GM21528 (cell line): ENCODE measurements at regions not wholly inside any gene's neighbourhood (a gene's known extent, or its start where the extent isn't known, plus 50 kb on each side); places are given as distances from the start of the nearest gene placed in this dataset.
"Not testable (repeated sequence)": the region's sequence is repeated elsewhere in the genome, so short reads cannot be mapped to it uniquely, and the experiment has no call there.

ENCODE experiments used
- ATAC-seq: cut with Tn5 transposase; IDR thresholded peaks from one replicate; pipeline ENCODE4 v1.9.1; 2021; ENCODE audit warnings: mild to moderate bottlenecking, moderate library complexity; ENCODE audit not compliant: unreplicated experiment, low FRiP score

DNA sequence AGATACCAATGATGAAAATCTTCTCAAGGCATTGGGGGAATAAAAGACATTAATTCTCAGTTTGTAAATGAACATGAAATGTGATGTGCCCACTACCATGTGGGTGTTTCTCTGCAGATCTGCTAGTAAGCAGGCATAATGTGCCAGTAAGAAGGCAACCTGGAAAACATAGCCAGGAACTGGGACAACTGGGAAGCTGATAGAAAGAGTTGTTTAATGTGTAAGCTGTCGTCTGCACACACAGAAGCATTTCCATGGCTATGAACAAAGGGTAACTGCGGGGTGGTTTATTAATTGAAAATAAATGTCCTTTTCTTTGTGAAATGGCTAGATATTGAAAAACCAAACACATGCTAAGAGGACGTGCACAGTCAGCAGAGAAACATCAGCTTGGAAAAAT is 52.0 kb downstream of the ZC3H11B start:
- ATAC-seq = no peak

DNA sequence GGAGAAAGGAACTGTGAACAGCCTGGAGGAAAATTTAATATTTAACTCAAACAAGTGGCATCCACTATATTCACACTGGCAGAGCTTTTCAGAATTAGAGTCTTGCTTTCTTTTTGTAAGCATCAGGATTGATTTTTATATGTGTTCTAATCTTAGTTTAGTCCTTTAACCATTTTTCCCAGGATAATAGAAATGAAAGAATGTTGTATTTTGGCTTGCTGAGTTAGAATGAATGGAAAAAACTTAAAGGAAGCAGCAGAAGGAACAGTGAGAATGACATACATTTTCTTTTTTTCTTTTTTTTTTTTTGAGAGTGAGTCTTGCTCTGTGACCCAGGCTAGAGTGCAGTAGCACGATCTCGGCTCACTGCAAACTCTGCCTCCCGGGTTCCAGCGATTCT is 53.0 kb downstream of the ZC3H11B start:
- no peak for ATAC-seq

DNA sequence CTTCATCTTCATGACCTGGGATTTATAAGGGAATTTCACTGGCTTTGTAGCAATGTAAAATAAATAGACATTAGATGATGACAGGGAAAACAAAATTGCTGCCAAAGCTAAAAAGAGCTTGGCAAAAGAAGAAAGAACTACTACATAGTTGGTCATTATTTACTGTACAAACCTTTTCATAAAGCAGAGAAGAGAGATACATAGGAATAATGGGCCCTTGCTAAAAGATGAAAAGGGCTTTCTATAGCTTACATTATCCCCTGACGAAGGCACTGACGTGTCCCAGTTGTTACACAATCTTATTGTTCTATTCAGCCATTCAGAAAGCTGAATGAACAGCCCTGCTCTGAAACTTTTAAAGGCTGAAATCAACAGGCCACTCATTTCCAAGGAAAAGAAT is 57.1 kb downstream of the ZC3H11B start:
- ATAC-seq = no peak

DNA sequence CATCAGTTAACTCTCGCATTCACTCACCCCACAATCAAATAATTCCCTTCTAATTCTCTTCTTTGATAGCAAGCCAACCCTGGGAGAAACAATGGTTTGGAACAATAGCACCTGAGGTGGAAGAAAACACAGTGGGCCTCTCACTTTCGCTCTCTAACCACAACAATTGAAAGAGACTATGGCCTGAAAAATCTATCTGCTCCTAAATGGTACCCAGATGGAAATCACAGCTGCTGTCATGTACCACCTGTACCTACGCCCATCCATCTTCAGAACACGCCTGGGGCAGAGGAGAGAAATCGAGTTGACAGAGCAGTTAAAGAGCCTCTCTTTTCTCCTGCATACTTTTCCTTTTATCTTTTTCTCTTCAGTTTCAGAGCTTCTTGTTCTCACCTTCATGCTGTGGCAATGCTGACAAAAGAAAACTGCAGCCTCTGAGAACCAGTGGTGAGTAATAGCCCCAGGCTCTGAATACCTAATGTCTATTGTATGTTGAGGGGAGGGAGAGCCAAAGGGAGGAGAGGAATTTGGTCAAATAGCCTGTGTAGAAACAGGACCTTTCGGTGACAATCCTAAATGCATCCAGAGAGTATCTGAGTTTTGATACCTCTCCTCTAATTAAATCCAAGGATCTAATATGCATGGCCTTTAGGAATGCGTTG is 57.7 kb downstream of the ZC3H11B start:
- ATAC-seq = no peak

DNA sequence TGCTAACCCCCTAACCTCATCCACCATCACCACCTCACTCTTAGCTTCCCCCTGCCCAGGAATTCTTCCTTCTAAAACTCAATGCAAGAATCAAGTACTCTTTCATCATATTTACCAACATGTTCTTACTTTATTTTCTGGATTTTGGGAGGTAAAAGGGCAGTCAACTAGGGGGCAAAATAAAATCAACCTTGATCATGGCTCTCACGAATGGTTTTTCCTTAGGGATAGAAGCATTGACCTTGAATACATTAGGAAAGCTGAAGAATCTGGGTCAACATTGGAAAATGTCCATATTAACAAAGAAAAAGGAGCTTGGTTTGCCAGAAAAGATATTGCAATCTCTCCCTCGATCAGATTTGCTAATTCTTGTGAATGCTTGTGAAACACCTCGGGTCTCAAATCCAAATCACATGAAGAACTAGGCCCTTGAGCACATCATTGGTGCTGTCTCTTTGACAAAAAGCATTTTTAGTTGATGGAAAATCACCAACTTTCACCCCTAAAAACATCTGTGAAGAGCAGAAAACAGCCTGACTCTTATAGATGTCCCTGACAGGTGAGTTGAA is 58.9 kb downstream of the ZC3H11B start:
- no peak for ATAC-seq

DNA sequence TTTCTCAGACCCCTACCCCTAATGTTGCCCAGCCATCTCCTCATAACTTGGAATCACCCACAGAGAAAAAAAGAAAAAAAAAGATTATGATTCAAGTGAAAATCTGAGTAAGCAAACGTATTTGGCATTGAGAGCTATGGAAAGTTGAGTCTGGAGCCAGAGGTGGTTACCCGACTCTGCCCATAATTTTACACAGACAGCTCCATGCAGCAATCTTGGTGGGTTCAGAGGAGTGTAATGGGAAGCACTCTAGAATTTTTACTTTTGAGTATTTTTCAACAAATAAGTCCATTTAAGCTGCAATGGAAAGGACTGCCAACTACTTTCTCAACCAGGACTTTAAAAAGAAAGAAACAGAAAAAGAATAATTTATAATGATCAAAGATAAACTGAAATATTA is 62.7 kb downstream of the ZC3H11B start:
- ATAC-seq = no peak

DNA sequence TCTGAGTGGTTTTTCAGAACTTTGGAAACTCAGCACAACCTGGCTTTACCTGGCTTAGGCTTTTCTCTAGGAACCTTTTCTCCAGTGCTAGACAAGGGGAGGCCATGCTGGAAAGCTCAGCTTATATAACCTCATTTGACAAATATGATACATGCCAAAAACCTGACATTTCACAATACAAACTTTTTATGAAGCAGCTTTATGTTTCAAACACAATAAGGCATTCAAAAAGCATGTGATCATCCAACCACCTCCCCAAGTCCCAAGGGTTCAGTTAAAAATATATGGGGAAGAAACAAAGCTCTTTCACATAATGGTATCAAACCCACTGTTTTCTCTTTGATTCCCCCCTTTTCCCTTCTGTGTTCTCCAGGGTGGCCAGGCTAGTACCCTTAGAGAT is 63.7 kb downstream of the ZC3H11B start:
- ATAC-seq = no peak

DNA sequence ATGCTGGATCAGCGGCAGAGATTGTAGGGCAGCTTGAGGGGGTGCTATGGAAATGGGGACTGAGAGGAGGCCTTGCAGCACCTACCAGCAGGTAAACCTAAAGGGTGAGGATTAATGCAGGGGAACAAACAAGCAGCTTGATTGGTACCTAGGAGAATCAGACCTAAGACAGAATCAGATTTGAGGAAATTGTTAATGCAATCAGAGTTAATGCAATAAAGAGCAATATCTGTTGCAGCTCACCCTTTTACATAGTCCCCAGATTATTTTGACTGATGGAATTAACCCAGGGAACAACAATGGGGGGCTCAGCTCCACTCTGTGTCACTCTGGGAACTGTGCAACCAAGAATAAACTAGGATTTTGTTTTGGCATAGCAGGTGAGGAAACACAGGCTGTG is 64.5 kb downstream of the ZC3H11B start:
- ATAC-seq = no peak

DNA sequence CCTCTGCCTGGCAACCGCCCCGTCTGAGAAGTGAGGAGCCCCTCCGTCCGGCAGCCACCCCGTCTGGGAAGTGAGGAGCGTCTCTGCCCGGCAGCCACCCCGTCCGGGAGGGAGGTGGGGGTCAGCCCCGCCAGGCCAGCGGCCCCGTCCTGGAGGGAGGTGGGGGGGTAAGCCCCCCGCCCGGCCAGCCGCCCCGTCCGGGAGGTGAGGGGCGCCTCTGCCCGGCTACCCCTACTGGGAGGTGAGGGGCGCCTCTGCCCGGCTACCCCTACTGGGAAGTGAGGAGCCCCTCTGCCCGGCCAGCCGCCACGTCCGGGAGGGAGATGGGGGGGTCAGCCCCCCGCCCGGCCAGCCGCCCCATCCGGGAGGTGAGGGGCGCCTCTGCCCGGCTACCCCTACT is 67.1 kb downstream of the ZC3H11B start:
- ATAC-seq = not testable (repeated sequence)

DNA sequence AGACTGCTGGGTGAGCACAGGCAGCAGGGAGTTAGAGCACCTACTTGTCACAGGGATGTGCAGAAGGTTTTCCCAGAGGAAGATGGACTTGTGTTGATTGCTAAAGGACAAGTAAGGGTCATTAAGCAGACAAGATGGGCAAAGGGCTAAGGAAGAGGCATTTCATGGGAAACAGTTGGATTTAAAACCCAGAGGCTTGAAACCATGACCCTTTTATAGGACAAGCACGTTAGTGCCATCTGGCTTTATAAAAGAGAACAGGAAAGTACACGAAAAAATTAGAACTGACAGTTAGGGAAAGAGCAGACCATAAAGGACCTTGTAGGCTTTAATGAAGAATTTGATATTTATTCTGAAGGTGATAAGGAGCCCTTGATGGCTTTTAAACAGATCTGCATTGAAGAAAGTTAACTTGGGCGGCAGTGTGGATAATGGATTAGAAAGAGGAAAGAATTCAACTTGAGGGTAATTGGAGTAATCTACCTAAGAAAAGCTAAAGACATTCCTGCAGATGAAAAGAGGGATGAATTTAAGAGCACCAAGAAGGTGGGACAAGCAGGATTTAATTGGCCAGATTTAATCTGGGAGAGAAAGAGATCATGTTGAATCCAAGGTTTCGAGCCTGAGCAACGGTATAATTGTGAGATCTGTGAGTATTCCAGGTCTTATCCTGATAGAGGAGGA is 68.6 kb downstream of the ZC3H11B start:
- ATAC-seq = no peak

DNA sequence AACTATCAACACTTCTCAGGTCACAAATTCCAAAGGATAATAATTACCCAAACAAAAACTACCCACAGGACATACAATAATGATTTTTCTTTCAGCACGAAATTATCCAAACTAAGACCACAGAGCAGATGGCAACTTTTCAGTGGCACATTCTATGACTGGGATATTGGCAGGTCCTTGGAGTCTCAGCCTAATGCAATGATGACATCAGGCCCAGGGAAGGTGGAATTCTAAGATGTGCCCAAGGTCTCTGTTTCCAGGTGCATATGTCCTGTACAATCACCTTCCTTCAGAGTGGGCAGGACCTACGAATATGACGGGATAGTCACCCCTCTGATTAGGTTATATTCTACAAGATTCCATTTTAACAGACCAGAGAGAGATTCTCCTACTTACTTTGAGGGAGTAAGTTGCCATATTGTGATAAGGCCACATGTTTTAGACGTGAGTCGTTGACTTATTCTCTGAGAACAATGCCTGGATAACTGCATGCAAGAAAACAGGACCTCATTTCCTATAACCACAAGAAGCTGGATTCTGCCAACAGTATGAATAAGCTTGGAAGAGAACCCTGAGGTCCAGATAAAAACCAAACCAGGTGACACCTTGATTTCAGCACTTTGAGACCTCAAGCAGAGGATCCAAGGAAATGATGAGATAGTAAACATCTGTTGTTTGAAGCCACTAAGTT is 69.9 kb downstream of the ZC3H11B start:
- no peak for ATAC-seq

DNA sequence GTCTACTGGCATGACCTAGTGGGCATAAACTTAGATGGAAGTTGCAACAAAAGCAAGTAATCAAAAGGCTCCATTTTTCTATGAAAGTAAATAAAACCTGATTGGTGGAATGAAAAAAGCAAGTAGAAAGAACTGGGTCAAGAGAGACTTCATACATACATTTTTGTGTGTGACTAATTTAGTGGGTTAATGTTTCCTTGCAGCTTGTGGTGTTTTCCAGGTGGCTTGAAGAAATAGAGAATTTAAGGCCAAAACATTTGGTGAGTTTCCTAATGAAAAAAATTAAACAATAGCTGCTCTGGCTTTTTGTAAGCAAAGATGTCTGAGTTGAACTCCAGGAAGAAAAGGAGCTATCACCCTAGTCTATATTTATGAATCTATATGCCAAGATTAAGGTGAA is 71.0 kb downstream of the ZC3H11B start:
- ATAC-seq = no peak

DNA sequence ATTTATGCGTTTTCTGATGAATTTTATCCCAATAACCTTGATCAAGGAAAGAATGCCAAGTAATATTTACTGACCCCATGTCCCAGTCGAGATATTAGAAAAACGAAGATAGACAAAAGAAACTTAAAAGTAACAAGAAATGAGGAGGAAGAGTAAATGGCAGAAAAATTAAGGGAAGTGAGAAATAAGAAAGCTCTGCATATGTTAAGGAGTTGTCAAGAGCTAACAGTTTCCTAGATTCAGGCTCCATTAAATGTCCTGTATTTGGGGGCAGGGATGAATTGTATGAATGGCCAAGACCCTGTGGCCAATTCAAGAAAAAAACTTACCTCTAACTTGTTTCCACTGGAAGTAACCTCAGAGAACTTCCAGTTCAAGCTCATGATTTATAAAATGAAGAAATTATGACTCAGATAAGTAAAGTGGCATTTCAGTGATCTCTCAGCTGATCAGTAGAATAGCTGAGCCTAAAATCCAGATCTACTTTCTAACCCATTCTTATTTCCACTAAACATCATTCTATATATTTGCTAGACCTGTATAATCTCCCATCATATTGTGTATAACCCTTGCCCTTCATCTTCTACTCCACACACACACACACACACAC is 73.2 kb downstream of the ZC3H11B start:
- no peak for ATAC-seq

DNA sequence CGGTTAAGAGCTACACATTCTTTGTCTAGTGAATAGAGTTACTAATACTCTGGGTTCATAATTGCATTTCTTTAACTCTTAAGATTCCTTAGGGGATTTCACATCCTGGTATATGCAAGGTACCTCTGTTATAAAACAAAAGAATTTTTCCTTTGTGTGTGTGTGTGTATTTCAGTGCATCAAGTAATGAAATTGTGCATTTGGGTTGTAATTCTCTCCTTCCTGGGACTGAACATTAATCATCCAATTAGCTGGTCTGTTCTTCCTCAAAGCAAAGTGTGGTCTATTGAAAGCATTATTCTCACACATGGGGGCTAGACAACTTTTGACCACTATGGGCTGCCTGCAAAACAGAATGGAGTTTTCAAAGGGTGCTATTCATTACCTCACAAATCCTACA is 74.0 kb downstream of the ZC3H11B start:
- no peak for ATAC-seq

DNA sequence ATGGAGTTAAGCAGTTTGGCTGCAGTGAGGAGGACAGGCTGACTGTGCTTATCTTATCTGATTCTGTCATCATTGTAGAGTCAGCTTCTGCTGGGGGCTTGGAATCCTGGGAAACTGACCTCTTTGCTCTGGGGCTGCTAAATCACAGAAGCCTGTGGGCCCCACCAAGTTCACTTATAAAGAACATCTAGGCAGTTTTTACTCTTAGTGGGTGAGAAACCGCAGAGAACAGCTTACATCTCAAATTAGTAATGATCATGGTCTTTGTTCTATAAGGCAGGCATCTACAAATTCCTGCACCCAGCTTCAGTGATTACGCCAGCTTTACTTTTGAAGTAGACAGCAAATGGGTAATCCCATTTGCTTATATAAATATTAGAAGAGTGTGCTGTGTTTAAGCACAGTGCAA is 75.7 kb downstream of the ZC3H11B start:
- ATAC-seq = no peak

DNA sequence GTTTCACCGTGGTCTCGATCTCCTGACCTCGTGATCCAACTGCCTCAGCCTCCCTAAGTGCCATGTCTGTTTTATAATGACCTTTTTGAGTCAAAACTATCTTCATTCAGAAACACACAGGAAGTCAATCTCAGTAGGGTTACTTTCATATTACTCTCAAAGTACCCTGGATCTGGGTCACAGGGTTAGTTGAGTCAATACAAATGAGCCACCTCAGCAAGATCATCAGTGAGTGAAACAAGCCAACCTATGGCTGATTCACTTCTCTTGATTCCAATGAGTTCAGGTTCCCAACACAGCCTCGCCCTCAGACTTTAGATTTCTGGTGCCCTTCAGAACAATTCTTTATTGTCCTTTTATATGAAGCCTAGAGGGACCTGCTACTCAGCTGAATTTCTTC is 76.9 kb downstream of the ZC3H11B start:
- ATAC-seq = no peak

DNA sequence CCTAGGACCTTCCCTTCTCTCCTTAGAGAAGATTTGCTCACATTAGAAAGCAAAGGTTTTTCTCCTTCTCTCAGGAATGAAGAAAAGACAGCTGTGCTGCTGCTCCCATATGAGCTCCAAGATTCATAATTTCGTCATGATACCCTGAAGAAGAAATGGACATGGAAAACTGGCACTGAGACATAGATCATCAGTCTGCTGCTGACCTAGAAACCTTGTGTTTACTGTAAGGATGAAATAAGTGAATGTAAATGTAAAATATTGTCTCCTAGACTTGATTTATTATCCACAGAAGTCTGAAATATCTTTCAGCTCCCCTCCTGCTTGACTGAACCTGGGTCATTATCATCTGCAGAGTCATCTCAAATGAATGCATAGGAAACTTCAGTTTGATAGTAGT is 77.9 kb downstream of the ZC3H11B start:
- ATAC-seq = no peak

DNA sequence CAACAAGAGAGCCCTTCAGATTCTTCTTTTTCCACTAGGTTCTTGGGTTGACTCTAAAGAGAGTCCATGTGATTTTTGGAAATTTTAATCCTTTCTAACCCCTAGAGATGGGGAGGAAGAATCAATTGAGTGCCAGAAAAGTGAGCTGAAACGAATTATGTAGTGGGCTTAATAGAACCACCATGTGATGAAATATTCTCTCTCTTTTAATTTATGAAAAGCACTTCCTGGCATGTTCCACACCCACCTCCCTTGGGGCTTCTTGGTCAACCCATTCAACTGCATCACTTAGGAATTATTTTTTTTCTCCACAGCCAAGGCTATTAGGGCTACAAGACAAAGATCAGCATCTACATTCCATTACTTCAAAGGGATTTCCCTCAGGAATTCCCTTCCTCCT is 79.6 kb downstream of the ZC3H11B start:
- ATAC-seq = no peak

DNA sequence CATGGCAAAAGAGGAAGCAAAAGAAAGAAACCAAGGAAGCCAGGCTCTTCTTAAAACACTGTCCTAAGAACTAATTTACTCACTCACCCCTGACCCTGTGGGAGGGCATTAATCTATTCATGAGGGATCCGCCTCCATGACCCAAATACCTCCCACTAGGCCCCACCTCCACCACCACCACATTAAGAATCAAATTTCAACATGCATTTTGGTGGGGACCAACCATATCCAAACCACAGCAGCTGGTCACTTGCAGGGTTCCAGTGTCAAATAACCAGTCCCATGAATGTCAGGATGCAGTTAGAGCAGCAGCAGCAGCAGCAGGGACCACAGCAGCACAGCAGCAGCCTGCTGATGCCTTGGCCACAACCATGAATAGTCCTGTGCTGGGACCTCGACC is 83.8 kb downstream of the ZC3H11B start:
- no peak for ATAC-seq

DNA sequence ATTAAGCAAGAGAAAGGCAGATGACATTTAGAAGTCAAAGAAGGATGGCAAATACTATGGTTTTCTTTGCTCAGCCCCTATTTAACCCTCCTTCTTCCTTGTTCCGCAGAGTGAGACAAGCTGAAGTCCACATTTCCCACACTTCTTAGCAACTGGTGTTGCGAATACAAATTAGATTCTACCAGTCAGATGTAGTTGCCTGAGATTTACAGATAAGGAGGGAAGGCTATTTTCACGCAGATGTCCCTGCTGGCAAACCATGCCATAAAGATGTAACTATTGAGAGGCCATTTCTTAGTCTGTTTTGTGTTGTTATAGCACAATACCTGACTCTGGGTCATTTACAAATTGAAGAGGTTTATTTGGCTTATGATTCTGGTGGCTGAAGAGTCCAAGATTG is 84.3 kb downstream of the ZC3H11B start:
- no peak for ATAC-seq

DNA sequence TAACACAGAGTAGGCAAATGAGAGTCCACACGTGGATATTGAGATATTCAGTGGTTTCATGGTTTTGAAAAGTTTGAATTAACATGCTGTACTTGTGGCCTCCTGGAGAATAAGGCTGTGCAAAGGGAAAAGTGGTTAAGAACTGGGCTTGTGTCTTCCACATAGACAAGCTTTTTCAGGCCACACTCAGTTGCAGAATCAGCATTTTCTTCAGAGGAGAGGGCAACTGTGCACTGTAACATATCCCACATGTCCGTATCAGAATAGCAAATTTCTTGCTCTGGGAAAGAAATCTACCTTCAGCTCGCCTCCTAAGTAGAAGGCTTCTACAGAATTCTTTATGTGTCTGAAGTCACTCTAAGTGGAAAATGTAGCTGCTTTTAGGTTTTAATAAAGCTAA is 84.9 kb downstream of the ZC3H11B start:
- no peak for ATAC-seq
